SU-DHL-6 (cell line): ENCODE measurements at regions not wholly inside any gene's neighbourhood (a gene's known extent, or its start where the extent isn't known, plus 50 kb on each side); places are given as distances from the start of the nearest gene placed in this dataset.

ENCODE experiments used
- CTCF ChIP-seq: fragments of 200-600 bp; sonication (generic); IDR thresholded peaks from one replicate; pipeline ENCODE4 v1.5.1; 2017; ENCODE audit warnings: antibody characterized with exemption, mild to moderate bottlenecking, low read length, moderate library complexity; ENCODE audit not compliant: insufficient read depth, poor library complexity, severe bottlenecking
- EZH2phosphoT487 ChIP-seq: fragments of 200-600 bp; sonication (generic), shearing (Covaris generic); conservative IDR thresholded peaks from 2 replicates; pipeline ENCODE4 v1.6.1; 2018; ENCODE audit warnings: mild to moderate bottlenecking, antibody characterized with exemption, low read length, moderate library complexity, mixed read lengths

DNA sequence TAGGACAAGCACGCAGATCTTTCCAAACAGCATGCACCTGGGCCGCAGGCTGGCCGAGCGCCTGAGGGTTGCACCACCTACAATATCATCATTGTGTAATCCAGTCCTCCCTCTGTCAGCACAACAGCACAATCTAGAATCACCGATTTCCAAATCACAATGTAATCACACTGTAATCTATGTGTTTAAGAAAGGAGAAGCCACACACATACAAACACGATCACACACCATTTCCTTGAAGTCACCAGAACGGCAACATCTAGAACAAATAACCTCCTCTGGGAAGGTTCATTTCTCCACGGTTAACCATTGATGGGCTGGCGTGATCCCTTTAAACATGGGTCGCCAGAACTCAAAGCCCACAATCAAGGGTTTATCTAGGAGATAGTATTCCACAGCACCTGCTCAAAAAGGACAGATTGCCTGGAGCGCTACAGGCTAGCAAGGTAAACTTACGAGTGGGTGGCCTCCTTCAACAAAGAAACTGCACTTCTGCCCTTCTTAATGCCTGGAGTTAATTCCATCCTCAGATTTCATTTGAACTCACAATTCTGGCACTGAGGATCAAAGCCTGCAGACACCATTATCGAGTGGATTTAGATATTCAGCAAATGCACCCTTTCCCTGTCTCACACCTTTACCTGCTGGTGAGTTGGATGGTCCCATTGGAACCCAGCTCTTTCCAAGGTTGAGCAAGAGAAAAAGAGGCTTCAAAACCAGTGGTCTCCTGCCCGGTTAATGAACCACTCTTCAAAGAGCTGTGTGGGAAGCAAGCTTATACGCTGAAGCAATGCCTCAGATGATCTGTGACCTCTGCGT lies 83.8 kb upstream of the FOXQ1 start:
- TF ChIP-seq CTCF (no peak), EZH2phosphoT487 (no peak)
